PC-3 (cell line): ENCODE measurements at regions not wholly inside any gene's neighbourhood (a gene's known extent, or its start where the extent isn't known, plus 50 kb on each side); places are given as distances from the start of the nearest gene placed in this dataset.

Experiments used
- ATAC-seq: fragments of 200-7000 bp; cut with Tn5 transposase; 2 replicates; pipeline ENCODE4 v1.9.1; 2020; ENCODE audit warnings: mild to moderate bottlenecking, moderate library complexity
- BruUV-seq: library from RNA; stranded (reverse); fragments of 400-500 nt; replicated peaks from 2 replicates; lab custom pipeline; 2021; lab: Mats Ljungman, UMichigan
- CTCF ChIA-PET: fragments of 300-600 bp; sonication (Branson Sonifier 250); formaldehyde crosslinking; loops from one replicate; lab custom pipeline; 2022; ENCODE audit warnings: antibody characterized with exemption; lab: Charles Lee
- POLR2A ChIA-PET: fragments of 300-600 bp; sonication (Branson Sonifier 250); formaldehyde crosslinking; loops from one replicate; lab custom pipeline; 2022; ENCODE audit warnings: antibody characterized with exemption; ENCODE audit not compliant: unreplicated experiment; lab: Charles Lee
- DNase-seq: peaks from one replicate; pipeline ENCODE4 v3.0.0-alpha.2; 2015
- H2AFZ ChIP-seq: fragments of 300-600 bp; sonication (generic); 2 replicates; pipeline ENCODE4 v1.6.0; 2016; ENCODE audit warnings: antibody characterized with exemption, low read length
- H3F3A ChIP-seq: fragments of 300-600 bp; sonication (generic); one replicate; pipeline ENCODE4 v1.6.0; 2017; ENCODE audit warnings: antibody characterized with exemption, low read length, control low read depth, mild to moderate bottlenecking; ENCODE audit not compliant: unreplicated experiment
- H3K27ac ChIP-seq: fragments of 300-600 bp; sonication (generic); 2 replicates; pipeline ENCODE4 v1.5.1; 2016; ENCODE audit warnings: mild to moderate bottlenecking, low read length
- H3K27me3 ChIP-seq: fragments of 300-600 bp; sonication (generic); 2 replicates; pipeline ENCODE4 v1.6.1; 2016; ENCODE audit warnings: low read length, mixed read lengths
- H3K36me3 ChIP-seq: fragments of 300-600 bp; sonication (generic); 2 replicates; pipeline ENCODE4 v1.6.1; 2016; ENCODE audit warnings: low read depth, mixed run types, low read length, mixed read lengths
- H3K4me1 ChIP-seq: fragments of 300-600 bp; sonication (generic); 2 replicates; pipeline ENCODE4 v1.5.1; 2016; ENCODE audit warnings: low read length; ENCODE audit not compliant: insufficient read depth
- H3K4me2 ChIP-seq: fragments of 300-600 bp; sonication (generic); 2 replicates; pipeline ENCODE4 v1.6.0; 2016; ENCODE audit warnings: low read length
- H3K4me3 ChIP-seq: fragments of 300-600 bp; sonication (generic); 2 replicates; pipeline ENCODE4 v1.5.1; 2016; ENCODE audit warnings: mild to moderate bottlenecking, low read length, mixed read lengths
- H3K79me2 ChIP-seq: fragments of 300-600 bp; sonication (generic); 2 replicates; pipeline ENCODE4 v1.6.1; 2017; ENCODE audit warnings: low read length, mixed read lengths
- H3K9ac ChIP-seq: fragments of 300-600 bp; sonication (generic); 2 replicates; pipeline ENCODE4 v1.6.0; 2016; ENCODE audit warnings: mild to moderate bottlenecking, low read length
- H3K9me2 ChIP-seq: fragments of 300-600 bp; sonication (generic); replicated peaks from 2 replicates; pipeline ENCODE4 v1.6.1; 2016; ENCODE audit warnings: mixed run types, low read length, mixed read lengths
- H3K9me3 ChIP-seq: fragments of 300-600 bp; sonication (generic); 2 replicates; pipeline ENCODE4 v1.6.1; 2016; ENCODE audit warnings: low read length, mixed read lengths
- H4K20me1 ChIP-seq: fragments of 300-600 bp; sonication (generic); 2 replicates; pipeline ENCODE4 v1.6.1; 2016; ENCODE audit warnings: low read length, mixed read lengths
- CTCF ChIP-seq: fragments of 300-600 bp; sonication (generic); conservative IDR thresholded peaks from 2 replicates; pipeline ENCODE4 v1.5.1; 2017; ENCODE audit warnings: antibody characterized with exemption, low read depth, mild to moderate bottlenecking, low read length
- EZH2 ChIP-seq: fragments of 300-600 bp; sonication (generic); IDR thresholded peaks from one replicate; pipeline ENCODE4 v1.6.1; 2017; ENCODE audit warnings: antibody characterized with exemption, mild to moderate bottlenecking, low read length; ENCODE audit not compliant: unreplicated experiment
- EZH2phosphoT487 ChIP-seq: fragments of 300-600 bp; sonication (generic); IDR thresholded peaks from 2 replicates; pipeline ENCODE4 v1.6.1; 2018; ENCODE audit warnings: mild to moderate bottlenecking, antibody characterized with exemption, low read length, borderline replicate concordance
- intact Hi-C: fragments of 100-400 bp; cut with micrococcal nuclease; formaldehyde crosslinking; loops from 2 replicates; pipeline ENCODE4 v1.9.0; 2023

- no peak for DNase-seq
- TF ChIP-seq EZH2, result no peak
- TF ChIP-seq EZH2phosphoT487, result no peak
- TF ChIP-seq CTCF, result no peak
- Histone ChIP-seq H3K9me2 (no peaks in the 10 kb centered on the region), H3K27ac (no peak overlapping the region), H2AFZ (no peak overlapping the region), H3K79me2 (no peaks in the 10 kb centered on the region), H3K27me3 (no peaks in the 10 kb centered on the region), H3K9me3 (no peaks in the 10 kb centered on the region), H3K9ac (no peak overlapping the region), H3K4me1 (peaks cover 29% of the 10 kb centered on the region), H3K4me2 (no peak overlapping the region), H3K36me3 (no peaks in the 10 kb centered on the region), H3K4me3 (no peak overlapping the region), H3F3A (no peaks in the 10 kb centered on the region), H4K20me1 (no peaks in the 10 kb centered on the region)
- POLR2A ChIA-PET, result no interaction called here
- BruUV-seq, result no TSS peak
- CTCF ChIA-PET, result no interaction called here
- intact Hi-C loops, result no loop called here
- no peak for ATAC-seq
Measured at GRCh38 chr5:123721675-123722276, 209.8 kb downstream of the CSNK1G3 start.

- DNase-seq, result peak; percentile 63
- no peaks in the 10 kb centered on the region for H3K27me3 ChIP-seq
- H4K20me1 ChIP-seq, result no peaks in the 10 kb centered on the region
- 0 out of 2 replicates have a peak overlapping the region, but pooled peaks have one; percentile 23 for H3K4me2 ChIP-seq
- peak overlapping the region; percentile 23 for H3K27ac ChIP-seq
- ChIA-PET CTCF (no interaction called here), POLR2A (no interaction called here)
- no peaks in the 10 kb centered on the region for H3K36me3 ChIP-seq
- TF ChIP-seq EZH2phosphoT487, result no peak
- no peak for TF ChIP-seq EZH2
- no peak for TF ChIP-seq CTCF
- no peaks in the 10 kb centered on the region for H3K79me2 ChIP-seq
- no peaks in the 10 kb centered on the region for H3F3A ChIP-seq
- no peaks in the 10 kb centered on the region for H3K9me3 ChIP-seq
- H3K4me1 ChIP-seq, result peaks cover 29% of the 10 kb centered on the region
- no peaks in the 10 kb centered on the region for H3K9me2 ChIP-seq
- no peak overlapping the region for H3K4me3 ChIP-seq
- no peak overlapping the region for H2AFZ ChIP-seq
- intact Hi-C loops, result no loop called here
- no peak overlapping the region for H3K9ac ChIP-seq
- no TSS peak for BruUV-seq
- ATAC-seq, result peak; percentile 59
Measured at GRCh38 chr5:123720955-123721354, 209.0 kb downstream of the CSNK1G3 start.

GRCh38 chr5:123720339-123720738 lies 208.4 kb downstream of the CSNK1G3 start:
- POLR2A ChIA-PET, result no interaction called here
- Histone ChIP-seq H3K36me3 (no peaks in the 10 kb centered on the region), H3F3A (no peaks in the 10 kb centered on the region), H4K20me1 (no peaks in the 10 kb centered on the region), H3K9me2 (no peaks in the 10 kb centered on the region), H3K4me2 (0 out of 2 replicates have a peak overlapping the region, but pooled peaks have one; percentile 23), H3K79me2 (no peaks in the 10 kb centered on the region), H3K27me3 (no peaks in the 10 kb centered on the region), H3K27ac (peak overlapping the region; percentile 23), H3K9me3 (no peaks in the 10 kb centered on the region), H3K4me3 (no peak overlapping the region), H3K4me1 (peaks cover 29% of the 10 kb centered on the region), H2AFZ (no peak overlapping the region), H3K9ac (no peak overlapping the region)
- intact Hi-C loops, result no loop called here
- ATAC-seq, result no peak
- no peak for TF ChIP-seq EZH2
- CTCF ChIA-PET, result no interaction called here
- no peak for DNase-seq
- no TSS peak for BruUV-seq
